ES-I3 (cell line): ENCODE measurements at regions not wholly inside any gene's neighbourhood (a gene's known extent, or its start where the extent isn't known, plus 50 kb on each side); places are given as distances from the start of the nearest gene placed in this dataset.

Source experiments
- H3K36me3 ChIP-seq: 2 replicates; pipeline ENCODE4 v1.6.1; 2013; ENCODE audit warnings: mild to moderate bottlenecking, low read length, control low read depth, moderate library complexity; ENCODE audit not compliant: insufficient read depth
- H3K4me1 ChIP-seq: 2 replicates; pipeline ENCODE4 v1.6.1; 2013; ENCODE audit warnings: mild to moderate bottlenecking, control low read depth, low read length; ENCODE audit not compliant: insufficient read depth
- H3K9ac ChIP-seq: 2 replicates; pipeline ENCODE4 v1.6.1; 2013; ENCODE audit warnings: low read depth, mild to moderate bottlenecking, low read length, moderate library complexity
- H3K9me3 ChIP-seq: 2 replicates; pipeline ENCODE4 v1.6.1; 2013; ENCODE audit warnings: mild to moderate bottlenecking, low read length, moderate library complexity; ENCODE audit not compliant: control insufficient read depth, insufficient read depth

- Histone ChIP-seq H3K9ac (no peak overlapping the region), H3K4me1 (peaks cover 18% of the 10 kb centered on the region), H3K9me3 (no peaks in the 10 kb centered on the region), H3K36me3 (no peaks in the 10 kb centered on the region)
Measured at GRCh38 chr9:23232831-23233230, 593.2 kb downstream of the ELAVL2 start.

- H3K36me3 ChIP-seq = no peaks in the 10 kb centered on the region
- H3K9ac ChIP-seq = no peak overlapping the region
- H3K9me3 ChIP-seq = no peaks in the 10 kb centered on the region
- no peaks in the 10 kb centered on the region for H3K4me1 ChIP-seq
Measured at GRCh38 chr9:23243523-23243922, 582.5 kb downstream of the ELAVL2 start.

GRCh38 chr9:23245067-23245466 lies 581.0 kb downstream of the ELAVL2 start:
- Histone ChIP-seq H3K36me3 (no peaks in the 10 kb centered on the region), H3K9me3 (no peaks in the 10 kb centered on the region), H3K9ac (no peak overlapping the region), H3K4me1 (no peaks in the 10 kb centered on the region)

GRCh38 chr9:23254404-23255184 lies 571.4 kb downstream of the ELAVL2 start:
- Histone ChIP-seq H3K9ac (no peak overlapping the region), H3K4me1 (no peaks in the 10 kb centered on the region), H3K9me3 (no peaks in the 10 kb centered on the region), H3K36me3 (no peaks in the 10 kb centered on the region)

GRCh38 chr9:23255346-23255745 lies 570.7 kb downstream of the ELAVL2 start:
- H3K36me3 ChIP-seq = no peaks in the 10 kb centered on the region
- no peaks in the 10 kb centered on the region for H3K9me3 ChIP-seq
- no peaks in the 10 kb centered on the region for H3K4me1 ChIP-seq
- H3K9ac ChIP-seq = no peak overlapping the region

GRCh38 chr9:23258569-23258968 lies 567.5 kb downstream of the ELAVL2 start:
- H3K9me3 ChIP-seq = no peaks in the 10 kb centered on the region
- no peaks in the 10 kb centered on the region for H3K4me1 ChIP-seq
- H3K36me3 ChIP-seq = no peaks in the 10 kb centered on the region
- H3K9ac ChIP-seq = no peak overlapping the region

- no peaks in the 10 kb centered on the region for H3K9me3 ChIP-seq
- no peaks in the 10 kb centered on the region for H3K36me3 ChIP-seq
- H3K4me1 ChIP-seq = no peaks in the 10 kb centered on the region
- no peak overlapping the region for H3K9ac ChIP-seq
Measured at GRCh38 chr9:23278561-23278960, 547.5 kb downstream of the ELAVL2 start.

- no peaks in the 10 kb centered on the region for H3K9me3 ChIP-seq
- H3K4me1 ChIP-seq = no peaks in the 10 kb centered on the region
- H3K36me3 ChIP-seq = no peaks in the 10 kb centered on the region
- no peak overlapping the region for H3K9ac ChIP-seq
Measured at GRCh38 chr9:23287390-23287789, 538.6 kb downstream of the ELAVL2 start.

GRCh38 chr9:23288545-23288944 lies 537.5 kb downstream of the ELAVL2 start:
- Histone ChIP-seq H3K9ac (no peak overlapping the region), H3K36me3 (no peaks in the 10 kb centered on the region), H3K9me3 (no peaks in the 10 kb centered on the region), H3K4me1 (no peaks in the 10 kb centered on the region)

GRCh38 chr9:23290973-23291372 lies 535.1 kb downstream of the ELAVL2 start:
- no peak overlapping the region for H3K9ac ChIP-seq
- H3K4me1 ChIP-seq = no peaks in the 10 kb centered on the region
- H3K36me3 ChIP-seq = no peaks in the 10 kb centered on the region
- H3K9me3 ChIP-seq = no peaks in the 10 kb centered on the region

- no peak overlapping the region for H3K9ac ChIP-seq
- no peaks in the 10 kb centered on the region for H3K36me3 ChIP-seq
- H3K4me1 ChIP-seq = no peaks in the 10 kb centered on the region
- H3K9me3 ChIP-seq = no peaks in the 10 kb centered on the region
Measured at GRCh38 chr9:23302281-23302680, 523.8 kb downstream of the ELAVL2 start.

GRCh38 chr9:23306731-23307130 lies 519.3 kb downstream of the ELAVL2 start:
- no peaks in the 10 kb centered on the region for H3K9me3 ChIP-seq
- H3K4me1 ChIP-seq = no peaks in the 10 kb centered on the region
- no peak overlapping the region for H3K9ac ChIP-seq

GRCh38 chr9:23307731-23308513 lies 518.1 kb downstream of the ELAVL2 start:
- Histone ChIP-seq H3K9ac (no peak overlapping the region; the same call in 1 of the 2 replicates), H3K36me3 (no peaks in the 10 kb centered on the region), H3K4me1 (no peaks in the 10 kb centered on the region), H3K9me3 (no peaks in the 10 kb centered on the region)

More at GRCh38 chr9:23306731-23307130, 519.3 kb downstream of the ELAVL2 start:
- H3K36me3 ChIP-seq = no peaks in the 10 kb centered on the region

- no peaks in the 10 kb centered on the region for H3K4me1 ChIP-seq
Measured at GRCh38 chr9:23309800-23310199, 516.2 kb downstream of the ELAVL2 start.

GRCh38 chr9:23314247-23314646 lies 511.8 kb downstream of the ELAVL2 start:
- H3K4me1 ChIP-seq = no peaks in the 10 kb centered on the region; the same call in 1 of the 2 replicates
- no peak overlapping the region for H3K9ac ChIP-seq
- H3K9me3 ChIP-seq = no peaks in the 10 kb centered on the region
- no peaks in the 10 kb centered on the region for H3K36me3 ChIP-seq

More at GRCh38 chr9:23309800-23310199, 516.2 kb downstream of the ELAVL2 start:
- Histone ChIP-seq H3K36me3 (no peaks in the 10 kb centered on the region), H3K9me3 (no peaks in the 10 kb centered on the region), H3K9ac (no peak overlapping the region)
